SK-N-SH (cell line): ENCODE measurements at regions not wholly inside any gene's neighbourhood (a gene's known extent, or its start where the extent isn't known, plus 50 kb on each side); places are given as distances from the start of the nearest gene placed in this dataset.
"Not testable (repeated sequence)": the region's sequence is repeated elsewhere in the genome, so short reads cannot be mapped to it uniquely, and the experiment has no call there.

Experiments
- CTCF ChIA-PET: fragments of 300-600, 350-600 bp; formaldehyde crosslinking; extraction: SDS; loops from one replicate; lab custom pipeline; 2021; lab: Yijun Ruan, JAX
- POLR2A ChIA-PET: fragments of 350-600 bp; sonication (Branson Sonifier 250); formaldehyde crosslinking; extraction: SDS; loops from one replicate; lab custom pipeline; 2020; ENCODE audit warnings: antibody characterized with exemption, inconsistent platforms; lab: Yijun Ruan, JAX
- DNase-seq: peaks from one replicate; pipeline ENCODE4 v3.0.0; 2012
- H2AFZ ChIP-seq: fragments of 200-600 bp; sonication (generic); 2 replicates; pipeline ENCODE4 v1.8.1; 2016; ENCODE audit warnings: antibody characterized with exemption, mild to moderate bottlenecking, low read depth
- H3F3A ChIP-seq: fragments of 200-600 bp; sonication (generic); replicated peaks from 2 replicates; pipeline ENCODE3; 2016; ENCODE audit warnings: antibody characterized with exemption, mild to moderate bottlenecking; ENCODE audit not compliant: insufficient read depth
- H3K27ac ChIP-seq, 2 experiments: fragments of 200-500 bp in 1 of 2; fragments of 200-600 bp in 1 of 2; sonication (Bioruptor generic) in 1 of 2; sonication (generic), shearing (Covaris generic) in 1 of 2; 2 replicates each; pipeline versions ENCODE4 v1.5.1 to v1.6.1; 2014 to 2016; ENCODE audit warnings: low read depth in 2 of 2, inconsistent platforms in 1 of 2, low read length in 1 of 2, mild to moderate bottlenecking in 1 of 2, mixed read lengths in 1 of 2
- H3K27me3 ChIP-seq: fragments of 200-600 bp; sonication (generic), shearing (Covaris generic); 2 replicates; pipeline ENCODE4 v1.6.1; 2016; ENCODE audit warnings: mixed run types; ENCODE audit not compliant: insufficient read depth
- H3K36me3 ChIP-seq, 2 experiments: fragments of 200-500 bp in 1 of 2; fragments of 200-600 bp in 1 of 2; sonication (Bioruptor generic) in 1 of 2; sonication (generic) in 1 of 2; replicated peaks in 1 of 2; 2 replicates each; pipeline versions ENCODE3 to v1.5.1; 2014 to 2016; ENCODE audit warnings: low read length in 1 of 2, mild to moderate bottlenecking in 1 of 2; ENCODE audit not compliant: insufficient read depth in 2 of 2, control insufficient read depth in 1 of 2
- H3K4me1 ChIP-seq, 2 experiments: fragments of 200-500 bp in 1 of 2; fragments of 200-600 bp in 1 of 2; sonication (Bioruptor generic) in 1 of 2; sonication (generic), shearing (Covaris generic) in 1 of 2; 2 replicates each; pipeline versions ENCODE4 v1.5.1 to v1.6.1; 2014 to 2016; ENCODE audit warnings: low read depth in 1 of 2, low read length in 1 of 2, mixed run types in 1 of 2; ENCODE audit not compliant: insufficient read depth in 2 of 2, control insufficient read depth in 1 of 2
- H3K4me2 ChIP-seq: fragments of 200-600 bp; sonication (generic), shearing (Covaris generic); 2 replicates; pipeline ENCODE4 v1.6.1; 2017; ENCODE audit warnings: mixed run types
- H3K4me3 ChIP-seq, 2 experiments: fragments of 200-500 bp in 1 of 2; fragments of 200-600 bp in 1 of 2; sonication (Bioruptor generic) in 1 of 2; sonication (generic), shearing (Covaris generic) in 1 of 2; 2 replicates each; pipeline versions ENCODE4 v1.5.1 to v1.8.1; 2014 to 2016; ENCODE audit warnings: low read depth in 2 of 2, inconsistent platforms in 1 of 2, low read length in 1 of 2, mild to moderate bottlenecking in 1 of 2, mixed read lengths in 1 of 2, moderate library complexity in 1 of 2
- H3K79me2 ChIP-seq: fragments of 200-600 bp; sonication (generic); 2 replicates; pipeline ENCODE4 v1.8.1; 2017; ENCODE audit warnings: mild to moderate bottlenecking; ENCODE audit not compliant: insufficient read depth
- H3K9ac ChIP-seq: fragments of 200-600 bp; sonication (generic); 2 replicates; pipeline ENCODE4 v1.6.1; 2017; ENCODE audit warnings: mixed run types
- H3K9me2 ChIP-seq: fragments of 200-600 bp; sonication (generic); 2 replicates; pipeline ENCODE4 v1.6.1; 2017; ENCODE audit warnings: mixed run types
- H3K9me3 ChIP-seq: fragments of 200-600 bp; sonication (generic); 2 replicates; pipeline ENCODE4 v1.6.1; 2017; ENCODE audit warnings: mixed run types, mild to moderate bottlenecking, moderate library complexity
- H4K20me1 ChIP-seq: fragments of 200-600 bp; sonication (generic); 2 replicates; pipeline ENCODE4 v1.6.1; 2017; ENCODE audit warnings: mild to moderate bottlenecking, mixed run types; ENCODE audit not compliant: insufficient read depth
- ELF1 ChIP-seq: IDR thresholded peaks from 2 replicates; pipeline ENCODE4 v1.4.0; 2012
- FOXM1 ChIP-seq: IDR thresholded peaks from 2 replicates; pipeline ENCODE4 v1.4.0; 2012; ENCODE audit warnings: low read depth, mild to moderate bottlenecking
- NFIC ChIP-seq: IDR thresholded peaks from 2 replicates; pipeline ENCODE4 v1.4.0; 2012; ENCODE audit warnings: borderline replicate concordance
- RAD21 ChIP-seq: IDR thresholded peaks from 2 replicates; pipeline ENCODE4 v1.6.1; 2012; ENCODE audit warnings: mild to moderate bottlenecking, low read length
- RXRA ChIP-seq: IDR thresholded peaks from 2 replicates; pipeline ENCODE4 v1.4.0; 2012; ENCODE audit warnings: low read depth, mild to moderate bottlenecking, borderline replicate concordance
- TCF12 ChIP-seq: IDR thresholded peaks from 2 replicates; pipeline ENCODE4 v1.4.0; 2012
- YY1 ChIP-seq: IDR thresholded peaks from 2 replicates; pipeline ENCODE4 v1.4.0; 2012; ENCODE audit warnings: low read depth, mild to moderate bottlenecking
- WGBS: methylation state at CpG from one replicate; pipeline ENCODE4 v1.1.6; 2017; ENCODE audit warnings: low lambda C conversion rate; 5-methylcytosine and 5-hydroxymethylcytosine counted together
- TF ChIP-seq, protein P1 (sequence below): fragments of 200-600 bp; sonication (generic); IDR thresholded peaks from 2 replicates; pipeline ENCODE4 v1.6.1; 2017; ENCODE audit warnings: antibody characterized with exemption, mild to moderate bottlenecking, moderate library complexity
- TF ChIP-seq, protein P2 (sequence below): IDR thresholded peaks from 2 replicates; pipeline ENCODE4; 2012
- TF ChIP-seq, protein P3 (sequence below): fragments of 150-350 bp; IDR thresholded peaks from 2 replicates; pipeline ENCODE4 v1.6.1; 2017; ENCODE audit warnings: antibody characterized with exemption, low read length, low read depth, borderline replicate concordance
- TF ChIP-seq, protein P4 (sequence below): IDR thresholded peaks from 2 replicates; pipeline ENCODE4 v1.6.1; 2012; ENCODE audit warnings: mild to moderate bottlenecking, low read depth, low read length, moderate library complexity

DNA sequence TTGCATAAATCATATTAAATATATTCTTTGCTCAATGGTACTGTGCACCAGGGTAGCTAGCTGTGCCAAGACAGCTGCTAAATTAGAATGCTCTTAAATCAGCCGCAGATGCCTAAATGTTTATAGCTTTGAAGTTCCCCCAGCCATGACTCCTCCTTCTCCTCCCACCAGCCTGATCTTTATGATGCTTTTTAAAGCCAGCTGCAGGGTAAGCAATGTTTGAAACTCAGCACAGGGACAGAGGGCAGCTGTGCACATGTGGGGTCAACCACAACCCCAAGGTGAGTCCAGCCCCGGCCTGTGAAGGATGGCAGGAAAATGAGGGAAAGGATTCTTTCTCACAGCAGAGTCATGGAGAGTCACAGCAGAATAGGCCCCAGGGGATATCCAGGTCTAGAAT, 635.7 kb downstream of the UQCRFS1 start:
- H3K9me3 ChIP-seq, result no peaks in the 10 kb centered on the region
- WGBS, result 13% methylated on average over 2 of the region's 2 CpGs
- no peak for DNase-seq

DNA sequence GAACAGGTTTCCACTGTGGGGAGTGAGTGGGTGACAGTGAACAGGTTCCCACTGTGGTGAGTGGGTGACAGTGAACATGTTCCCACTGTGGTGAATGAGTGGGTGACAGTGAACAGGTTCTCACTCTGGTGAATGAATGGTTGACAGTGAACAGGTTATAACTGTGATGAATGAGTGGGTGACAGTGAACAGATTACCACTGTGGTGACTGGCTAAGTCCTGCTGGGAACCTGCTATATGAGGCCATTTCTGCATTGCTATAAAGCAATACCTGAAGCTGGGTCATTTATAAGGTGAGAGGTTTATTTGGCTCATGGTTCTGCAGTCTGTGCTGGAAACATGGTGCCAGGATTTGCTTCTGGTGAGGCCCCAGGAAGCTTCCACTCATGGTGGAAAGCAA, 637.1 kb downstream of the UQCRFS1 start:
- no peaks in the 10 kb centered on the region for H4K20me1 ChIP-seq
- H3K36me3 ChIP-seq, result no peaks in the 10 kb centered on the region
- TF ChIP-seq, protein P1, sequence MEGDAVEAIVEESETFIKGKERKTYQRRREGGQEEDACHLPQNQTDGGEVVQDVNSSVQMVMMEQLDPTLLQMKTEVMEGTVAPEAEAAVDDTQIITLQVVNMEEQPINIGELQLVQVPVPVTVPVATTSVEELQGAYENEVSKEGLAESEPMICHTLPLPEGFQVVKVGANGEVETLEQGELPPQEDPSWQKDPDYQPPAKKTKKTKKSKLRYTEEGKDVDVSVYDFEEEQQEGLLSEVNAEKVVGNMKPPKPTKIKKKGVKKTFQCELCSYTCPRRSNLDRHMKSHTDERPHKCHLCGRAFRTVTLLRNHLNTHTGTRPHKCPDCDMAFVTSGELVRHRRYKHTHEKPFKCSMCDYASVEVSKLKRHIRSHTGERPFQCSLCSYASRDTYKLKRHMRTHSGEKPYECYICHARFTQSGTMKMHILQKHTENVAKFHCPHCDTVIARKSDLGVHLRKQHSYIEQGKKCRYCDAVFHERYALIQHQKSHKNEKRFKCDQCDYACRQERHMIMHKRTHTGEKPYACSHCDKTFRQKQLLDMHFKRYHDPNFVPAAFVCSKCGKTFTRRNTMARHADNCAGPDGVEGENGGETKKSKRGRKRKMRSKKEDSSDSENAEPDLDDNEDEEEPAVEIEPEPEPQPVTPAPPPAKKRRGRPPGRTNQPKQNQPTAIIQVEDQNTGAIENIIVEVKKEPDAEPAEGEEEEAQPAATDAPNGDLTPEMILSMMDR, result no peak
- TF ChIP-seq YY1 (no peak), RAD21 (no peak), FOXM1 (no peak), ELF1 (no peak), NFIC (no peak), TCF12 (no peak), RXRA (no peak)
- TF ChIP-seq, protein P2, sequence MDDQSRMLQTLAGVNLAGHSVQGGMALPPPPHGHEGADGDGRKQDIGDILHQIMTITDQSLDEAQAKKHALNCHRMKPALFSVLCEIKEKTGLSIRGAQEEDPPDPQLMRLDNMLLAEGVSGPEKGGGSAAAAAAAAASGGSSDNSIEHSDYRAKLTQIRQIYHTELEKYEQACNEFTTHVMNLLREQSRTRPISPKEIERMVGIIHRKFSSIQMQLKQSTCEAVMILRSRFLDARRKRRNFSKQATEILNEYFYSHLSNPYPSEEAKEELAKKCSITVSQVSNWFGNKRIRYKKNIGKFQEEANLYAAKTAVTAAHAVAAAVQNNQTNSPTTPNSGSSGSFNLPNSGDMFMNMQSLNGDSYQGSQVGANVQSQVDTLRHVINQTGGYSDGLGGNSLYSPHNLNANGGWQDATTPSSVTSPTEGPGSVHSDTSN, result no peak
- H3K27ac ChIP-seq, result no peak overlapping the region
- H3K4me3 ChIP-seq, result no peak overlapping the region
- no peaks in the 10 kb centered on the region for H3K79me2 ChIP-seq
- H3K9ac ChIP-seq, result no peak overlapping the region
- no peaks in the 10 kb centered on the region for H3F3A ChIP-seq
- no peaks in the 10 kb centered on the region; the same call in 1 of the 2 replicates for H3K27me3 ChIP-seq
- H3K4me1 ChIP-seq, result no peaks in the 10 kb centered on the region
- no peak overlapping the region for H2AFZ ChIP-seq
- CTCF ChIA-PET, result no interaction called here
- no peaks in the 10 kb centered on the region for H3K9me3 ChIP-seq
- DNase-seq, result no peak
- H3K9me2 ChIP-seq, result no peaks in the 10 kb centered on the region
- POLR2A ChIA-PET, result no interaction called here
- no peak overlapping the region for H3K4me2 ChIP-seq

More for the DNA sequence above, 635.7 kb downstream of the UQCRFS1 start:
- no peaks in the 10 kb centered on the region for H3K9me2 ChIP-seq
- H3K4me2 ChIP-seq, result no peak overlapping the region
- no peaks in the 10 kb centered on the region for H3K79me2 ChIP-seq
- no peak overlapping the region for H3K4me3 ChIP-seq
- no peak overlapping the region for H3K9ac ChIP-seq
- CTCF ChIA-PET, result no interaction called here
- H2AFZ ChIP-seq, result no peak overlapping the region
- H3K27ac ChIP-seq, result no peak overlapping the region
- no peaks in the 10 kb centered on the region; the same call in 1 of the 2 replicates for H3K27me3 ChIP-seq
- TF ChIP-seq, protein P3, sequence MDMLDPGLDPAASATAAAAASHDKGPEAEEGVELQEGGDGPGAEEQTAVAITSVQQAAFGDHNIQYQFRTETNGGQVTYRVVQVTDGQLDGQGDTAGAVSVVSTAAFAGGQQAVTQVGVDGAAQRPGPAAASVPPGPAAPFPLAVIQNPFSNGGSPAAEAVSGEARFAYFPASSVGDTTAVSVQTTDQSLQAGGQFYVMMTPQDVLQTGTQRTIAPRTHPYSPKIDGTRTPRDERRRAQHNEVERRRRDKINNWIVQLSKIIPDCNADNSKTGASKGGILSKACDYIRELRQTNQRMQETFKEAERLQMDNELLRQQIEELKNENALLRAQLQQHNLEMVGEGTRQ, result no peak
- TF ChIP-seq, protein P4, sequence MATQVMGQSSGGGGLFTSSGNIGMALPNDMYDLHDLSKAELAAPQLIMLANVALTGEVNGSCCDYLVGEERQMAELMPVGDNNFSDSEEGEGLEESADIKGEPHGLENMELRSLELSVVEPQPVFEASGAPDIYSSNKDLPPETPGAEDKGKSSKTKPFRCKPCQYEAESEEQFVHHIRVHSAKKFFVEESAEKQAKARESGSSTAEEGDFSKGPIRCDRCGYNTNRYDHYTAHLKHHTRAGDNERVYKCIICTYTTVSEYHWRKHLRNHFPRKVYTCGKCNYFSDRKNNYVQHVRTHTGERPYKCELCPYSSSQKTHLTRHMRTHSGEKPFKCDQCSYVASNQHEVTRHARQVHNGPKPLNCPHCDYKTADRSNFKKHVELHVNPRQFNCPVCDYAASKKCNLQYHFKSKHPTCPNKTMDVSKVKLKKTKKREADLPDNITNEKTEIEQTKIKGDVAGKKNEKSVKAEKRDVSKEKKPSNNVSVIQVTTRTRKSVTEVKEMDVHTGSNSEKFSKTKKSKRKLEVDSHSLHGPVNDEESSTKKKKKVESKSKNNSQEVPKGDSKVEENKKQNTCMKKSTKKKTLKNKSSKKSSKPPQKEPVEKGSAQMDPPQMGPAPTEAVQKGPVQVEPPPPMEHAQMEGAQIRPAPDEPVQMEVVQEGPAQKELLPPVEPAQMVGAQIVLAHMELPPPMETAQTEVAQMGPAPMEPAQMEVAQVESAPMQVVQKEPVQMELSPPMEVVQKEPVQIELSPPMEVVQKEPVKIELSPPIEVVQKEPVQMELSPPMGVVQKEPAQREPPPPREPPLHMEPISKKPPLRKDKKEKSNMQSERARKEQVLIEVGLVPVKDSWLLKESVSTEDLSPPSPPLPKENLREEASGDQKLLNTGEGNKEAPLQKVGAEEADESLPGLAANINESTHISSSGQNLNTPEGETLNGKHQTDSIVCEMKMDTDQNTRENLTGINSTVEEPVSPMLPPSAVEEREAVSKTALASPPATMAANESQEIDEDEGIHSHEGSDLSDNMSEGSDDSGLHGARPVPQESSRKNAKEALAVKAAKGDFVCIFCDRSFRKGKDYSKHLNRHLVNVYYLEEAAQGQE, result no peak
- TF ChIP-seq ELF1, result no peak
- no peaks in the 10 kb centered on the region for H3F3A ChIP-seq
- POLR2A ChIA-PET, result no interaction called here
- H4K20me1 ChIP-seq, result no peaks in the 10 kb centered on the region
- H3K4me1 ChIP-seq, result no peaks in the 10 kb centered on the region
- H3K36me3 ChIP-seq, result no peaks in the 10 kb centered on the region

DNA sequence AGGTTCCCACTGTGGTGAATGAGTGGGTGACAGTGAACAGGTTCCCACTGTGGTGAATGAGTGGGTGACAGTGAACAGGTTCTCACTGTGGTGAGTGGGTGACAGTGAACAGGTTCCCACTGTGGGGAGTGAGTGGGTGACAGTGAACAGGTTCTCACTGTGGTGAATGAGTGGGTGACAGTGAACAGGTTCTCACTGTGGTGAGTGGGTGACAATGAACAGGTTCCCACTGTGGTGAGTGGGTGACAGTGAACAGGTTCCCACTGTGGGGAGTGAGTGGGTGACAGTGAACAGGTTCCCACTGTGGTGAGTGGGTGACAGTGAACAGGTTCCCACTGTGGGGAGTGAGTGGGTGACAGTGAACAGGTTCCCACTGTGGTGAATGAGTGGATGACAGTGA, 637.6 kb downstream of the UQCRFS1 start:
- H3K27ac ChIP-seq, H3K4me2 ChIP-seq, H2AFZ ChIP-seq, H3K9me3 ChIP-seq, CTCF ChIA-PET, H3K4me3 ChIP-seq, H3F3A ChIP-seq, DNase-seq, H4K20me1 ChIP-seq, POLR2A ChIA-PET, H3K36me3 ChIP-seq, H3K79me2 ChIP-seq, H3K27me3 ChIP-seq, H3K9ac ChIP-seq, H3K9me2 ChIP-seq, H3K4me1 ChIP-seq: not testable (repeated sequence)
